Common myeloid progenitor, CD34-positive (primary cell): ENCODE measurements at regions not wholly inside any gene's neighbourhood (a gene's known extent, or its start where the extent isn't known, plus 50 kb on each side); places are given as distances from the start of the nearest gene placed in this dataset.

ENCODE experiments used
- CTCF ChIA-PET: fragments of 350-600 bp; sonication (Branson Sonifier 250); formaldehyde crosslinking; loops from one replicate; lab custom pipeline; 2021; ENCODE audit warnings: antibody characterized with exemption; lab: Charles Lee
- POLR2A ChIA-PET: fragments of 350-600 bp; sonication (Branson Sonifier 250); formaldehyde crosslinking; loops from one replicate; lab custom pipeline; 2021; ENCODE audit warnings: antibody characterized with exemption; lab: Charles Lee
- DNase-seq, 3 donors: peaks; one replicate each; pipeline versions ENCODE4 v3.0.0 to v3.0.0-alpha.2; 2013
- H3K27ac ChIP-seq, 2 experiments: 1 replicate in 1 of 2; 2 replicates in 1 of 2; pipeline ENCODE4 v1.7.0; 2013; ENCODE audit warnings: inconsistent platforms in 2 of 2, low read length in 2 of 2, mild to moderate bottlenecking in 2 of 2, low read depth in 1 of 2, moderate library complexity in 1 of 2; ENCODE audit not compliant: severe bottlenecking in 2 of 2, insufficient read depth in 1 of 2, poor library complexity in 1 of 2
- H3K27me3 ChIP-seq, 5 experiments: replicated peaks in 2 of 5; 1 replicate in 3 of 5; 2 replicates in 2 of 5; pipeline versions ENCODE4 v1.6.1 to v1.7.0; 2013; ENCODE audit warnings: low read length in 4 of 5, mild to moderate bottlenecking in 2 of 5, moderate library complexity in 2 of 5, inconsistent platforms in 1 of 5; ENCODE audit not compliant: insufficient read depth in 5 of 5, control insufficient read depth in 4 of 5
- H3K36me3 ChIP-seq, 4 experiments: 1 replicate in 2 of 4; 2 replicates in 2 of 4; pipeline versions ENCODE4 v1.6.1 to v1.7.0; 2013; ENCODE audit warnings: low read length in 3 of 4, control low read depth in 1 of 4, mild to moderate bottlenecking in 1 of 4; ENCODE audit not compliant: control insufficient read depth in 4 of 4, insufficient read depth in 4 of 4
- H3K4me1 ChIP-seq, 4 experiments: 1 replicate in 3 of 4; 2 replicates in 1 of 4; pipeline versions ENCODE4 v1.6.1 to v1.7.1; 2013; ENCODE audit warnings: low read length in 3 of 4, mild to moderate bottlenecking in 3 of 4, control low read depth in 1 of 4, inconsistent platforms in 1 of 4, moderate library complexity in 1 of 4; ENCODE audit not compliant: control insufficient read depth in 4 of 4, insufficient read depth in 4 of 4; ENCODE audit errors: control extremely low read depth in 1 of 4
- H3K4me3 ChIP-seq, 7 experiments: 1 replicate in 4 of 7; 2 replicates in 3 of 7; pipeline versions ENCODE4 v1.5.1 to v1.7.0; 2013; ENCODE audit warnings: mild to moderate bottlenecking in 7 of 7, low read length in 6 of 7, moderate library complexity in 6 of 7, inconsistent platforms in 2 of 7, low read depth in 2 of 7, control low read depth in 1 of 7; ENCODE audit not compliant: insufficient read depth in 4 of 7, control insufficient read depth in 1 of 7; ENCODE audit errors: extremely low read depth in 1 of 7
- H3K9me3 ChIP-seq, 5 experiments: 1 replicate in 4 of 5; 2 replicates in 1 of 5; pipeline versions ENCODE4 v1.6.1 to v1.7.1; 2013; ENCODE audit warnings: low read length in 4 of 5, mild to moderate bottlenecking in 2 of 5, inconsistent platforms in 1 of 5, low read depth in 1 of 5, moderate library complexity in 1 of 5; ENCODE audit not compliant: control insufficient read depth in 4 of 5, insufficient read depth in 2 of 5; ENCODE audit errors: control extremely low read depth in 1 of 5
- WGBS: methylation state at CpG from one replicate; pipeline ENCODE4 v1.1.5; 2013; ENCODE audit not compliant: insufficient coverage; 5-methylcytosine and 5-hydroxymethylcytosine counted together

DNA sequence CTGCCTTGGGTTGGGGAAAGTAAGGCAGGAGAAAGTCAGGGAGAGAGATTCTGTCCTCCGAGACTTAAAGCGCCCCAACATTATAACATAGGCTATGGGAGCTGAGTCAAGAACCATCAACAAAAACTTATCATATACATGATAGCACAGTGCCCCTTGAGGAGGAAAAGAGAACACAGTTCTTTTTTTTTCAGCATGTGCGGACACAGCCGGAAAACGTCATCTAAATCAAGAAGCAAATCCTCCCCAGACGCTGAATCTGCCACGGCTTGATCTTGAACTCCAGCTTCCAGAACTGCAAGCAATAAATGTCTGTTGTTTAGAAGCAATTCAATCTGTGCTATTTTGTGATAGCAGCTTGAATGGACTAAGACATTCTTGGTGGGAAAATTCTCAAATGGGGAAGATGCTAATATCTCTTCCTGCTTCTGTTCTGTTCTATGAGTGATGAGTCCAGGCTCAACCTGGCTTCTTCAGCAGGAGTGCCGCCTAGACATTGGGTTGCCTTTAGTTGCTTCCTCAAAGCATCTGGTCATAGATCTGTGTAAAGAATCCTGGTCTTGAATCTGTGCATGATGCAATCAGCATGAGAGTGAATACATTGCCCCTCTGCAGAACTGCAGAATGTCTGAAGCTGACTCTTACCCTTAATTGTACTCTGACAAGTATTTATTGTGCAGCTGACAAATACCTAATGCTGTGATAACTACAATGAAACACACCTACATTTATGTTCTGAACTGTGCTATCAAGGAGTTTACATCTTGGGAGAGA, 549.8 kb upstream of the PRKX start:
- no peaks in the 10 kb centered on the region for H3K4me1 ChIP-seq
- H3K27ac ChIP-seq = no peak overlapping the region
- whole genome bisulfite sequencing = 21% methylated on average over 3 of the region's 8 CpGs
- ChIA-PET CTCF (no interaction called here), POLR2A (no interaction called here)
- no peaks in the 10 kb centered on the region for H3K36me3 ChIP-seq
- H3K4me3 ChIP-seq = peak overlapping the region in 1 of 7 experiments; percentile 19
- H3K27me3 ChIP-seq = no peaks in the 10 kb centered on the region
- no peaks in the 10 kb centered on the region for H3K9me3 ChIP-seq
- peak in 2 of 3 donors; percentile 5 to 8 for DNase-seq

GRCh38 chrX:4253092-4253491, 539.6 kb upstream of the PRKX start:
- ChIA-PET CTCF (no interaction called here), POLR2A (no interaction called here)
- no peaks in the 10 kb centered on the region for H3K9me3 ChIP-seq
- WGBS = 0% methylated on average over 1 of the region's 2 CpGs
- H3K36me3 ChIP-seq = no peaks in the 10 kb centered on the region
- peak in 2 of 3 donors; percentile 3 to 17 for DNase-seq
- no peaks in the 10 kb centered on the region for H3K27me3 ChIP-seq
- H3K27ac ChIP-seq = no peak overlapping the region
- H3K4me1 ChIP-seq = peaks cover 0 to 6% (median 0%) of the 10 kb centered on the region in 4 experiments
- H3K4me3 ChIP-seq = no peak overlapping the region

GRCh38 chrX:4249401-4249800, 536.0 kb upstream of the PRKX start:
- Histone ChIP-seq H3K9me3 (no peaks in the 10 kb centered on the region), H3K36me3 (no peaks in the 10 kb centered on the region), H3K27me3 (no peaks in the 10 kb centered on the region), H3K4me3 (no peak overlapping the region), H3K27ac (no peak overlapping the region), H3K4me1 (peaks cover 0 to 6% (median 0%) of the 10 kb centered on the region in 4 experiments)
- DNase-seq = no peak
- 64% methylated on average over 8 of the region's 8 CpGs for WGBS
- ChIA-PET CTCF (no interaction called here), POLR2A (no interaction called here)

DNA sequence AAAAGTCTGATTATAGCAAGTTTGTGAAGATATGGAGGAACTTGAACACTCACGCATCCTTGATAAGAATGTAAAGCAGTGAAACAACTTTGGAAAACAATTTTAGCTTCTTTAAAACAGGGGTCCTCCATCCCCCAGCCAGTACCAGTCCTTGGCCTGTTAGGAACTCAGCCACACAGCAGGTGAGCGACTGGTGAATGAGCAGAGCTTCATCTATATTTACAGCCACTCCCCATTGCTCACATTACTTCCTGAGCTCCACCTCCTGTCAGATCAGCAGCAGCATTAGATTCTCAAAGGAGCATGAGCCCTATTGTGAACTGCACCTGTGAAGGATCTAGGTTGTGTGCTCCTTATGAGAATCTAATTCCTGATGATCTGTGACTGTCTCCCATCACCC, 530.3 kb upstream of the PRKX start:
- WGBS = 75% methylated on average over 1 of the region's 2 CpGs
- CTCF ChIA-PET = no interaction called here
- H3K9me3 ChIP-seq = peaks cover 4 to 20% (median 9%) of the 10 kb centered on the region in 5 experiments

GRCh38 chrX:4240541-4241194, 527.2 kb upstream of the PRKX start:
- peak; percentile 4 to 55 (median 32) for DNase-seq
- Histone ChIP-seq H3K9me3 (peaks cover 4 to 20% (median 9%) of the 10 kb centered on the region in 5 experiments), H3K4me1 (peaks cover 0 to 4% (median 0%) of the 10 kb centered on the region in 4 experiments), H3K27me3 (no peaks in the 10 kb centered on the region), H3K4me3 (peak overlapping the region in 1 of 7 experiments; percentile 20), H3K27ac (no peak overlapping the region), H3K36me3 (no peaks in the 10 kb centered on the region)
- 32% methylated on average over 6 of the region's 6 CpGs for WGBS
- ChIA-PET POLR2A (no interaction called here), CTCF (no interaction called here)

More for the DNA sequence above, 530.3 kb upstream of the PRKX start:
- Histone ChIP-seq H3K4me1 (peaks cover 0 to 4% (median 0%) of the 10 kb centered on the region in 4 experiments), H3K36me3 (no peaks in the 10 kb centered on the region), H3K27ac (no peak overlapping the region), H3K27me3 (no peaks in the 10 kb centered on the region), H3K4me3 (no peak overlapping the region)
- POLR2A ChIA-PET = no interaction called here
- no peak for DNase-seq

DNA sequence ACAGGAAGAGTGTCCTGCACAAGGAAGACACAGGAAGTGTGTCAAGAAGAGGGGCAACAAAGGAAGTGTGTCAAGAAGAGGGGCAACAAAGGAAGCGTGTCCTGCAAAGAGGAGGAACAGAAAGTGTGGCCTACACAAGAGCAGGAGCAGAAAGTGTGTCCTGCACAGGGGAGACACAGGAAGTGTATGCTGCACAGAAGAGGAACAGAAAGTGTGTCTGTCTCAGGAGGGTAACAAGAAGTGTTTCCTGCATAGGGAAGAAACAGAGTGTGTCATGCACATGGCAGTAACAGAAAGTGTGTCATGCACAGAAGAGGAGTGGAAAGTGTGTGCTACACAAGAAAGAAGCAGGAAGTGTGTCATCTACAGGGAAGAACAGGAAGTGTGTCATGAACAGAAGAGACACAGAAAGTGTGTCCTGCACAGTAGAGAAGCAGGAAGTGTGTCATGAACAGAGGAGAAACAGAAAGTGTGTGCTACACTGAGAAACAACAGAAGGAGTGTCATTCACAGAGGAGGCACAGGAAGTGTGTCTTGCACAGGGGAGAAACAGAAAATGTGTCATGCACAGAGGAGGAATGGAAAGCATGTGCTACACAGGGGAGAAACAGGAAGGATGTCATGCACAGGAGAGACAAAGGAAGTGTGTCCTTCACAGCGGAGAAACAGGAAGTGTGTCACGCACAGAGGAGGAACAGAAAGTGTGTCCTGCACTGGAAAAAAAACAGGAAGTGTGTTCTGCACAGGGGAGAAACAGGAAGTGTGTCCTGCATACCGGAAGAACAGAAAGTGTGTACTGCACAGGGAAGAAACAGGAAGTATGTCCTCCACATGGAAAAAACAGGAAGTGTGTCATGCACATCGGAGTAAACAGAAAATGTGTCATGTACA, 526.4 kb upstream of the PRKX start:
- POLR2A ChIA-PET = interaction anchor here (0.8 kb wide), 1 partner anchor 84 kb away, joined by 4 read pairs; no protein-coding TSS in a partner anchor
- Histone ChIP-seq H3K4me3 (peak overlapping the region in 1 of 7 experiments; percentile 11), H3K27ac (no peak overlapping the region), H3K36me3 (no peaks in the 10 kb centered on the region), H3K9me3 (peaks cover 4 to 20% (median 9%) of the 10 kb centered on the region in 5 experiments), H3K4me1 (peaks cover 0 to 4% (median 0%) of the 10 kb centered on the region in 4 experiments), H3K27me3 (no peaks in the 10 kb centered on the region)
- CTCF ChIA-PET = no interaction called here
- 22% methylated on average over 5 of the region's 5 CpGs for WGBS
- peak in 2 of 3 donors; percentile 7 to 15 for DNase-seq
